ENCODE measurements at regions not wholly inside any gene's neighbourhood (a gene's known extent, or its start where the extent isn't known, plus 50 kb on each side); places are given as distances from the start of the nearest gene placed in this dataset.

- no peaks in the 10 kb centered on the region for H3K36me3 ChIP-seq
- H3K4me1 ChIP-seq: no peaks in the 10 kb centered on the region
- no peak overlapping the region for H3K4me3 ChIP-seq
- no peaks in the 10 kb centered on the region for H3K27me3 ChIP-seq
- TF ChIP-seq POLR2AphosphoS5 (IDR thresholded peaks at IDR 0.05) (no peak), EP300 (IDR thresholded peaks at IDR 0.05) (no peak), POLR2A (IDR thresholded peaks at IDR 0.05) (no peak)
- TF ChIP-seq, protein P1, sequence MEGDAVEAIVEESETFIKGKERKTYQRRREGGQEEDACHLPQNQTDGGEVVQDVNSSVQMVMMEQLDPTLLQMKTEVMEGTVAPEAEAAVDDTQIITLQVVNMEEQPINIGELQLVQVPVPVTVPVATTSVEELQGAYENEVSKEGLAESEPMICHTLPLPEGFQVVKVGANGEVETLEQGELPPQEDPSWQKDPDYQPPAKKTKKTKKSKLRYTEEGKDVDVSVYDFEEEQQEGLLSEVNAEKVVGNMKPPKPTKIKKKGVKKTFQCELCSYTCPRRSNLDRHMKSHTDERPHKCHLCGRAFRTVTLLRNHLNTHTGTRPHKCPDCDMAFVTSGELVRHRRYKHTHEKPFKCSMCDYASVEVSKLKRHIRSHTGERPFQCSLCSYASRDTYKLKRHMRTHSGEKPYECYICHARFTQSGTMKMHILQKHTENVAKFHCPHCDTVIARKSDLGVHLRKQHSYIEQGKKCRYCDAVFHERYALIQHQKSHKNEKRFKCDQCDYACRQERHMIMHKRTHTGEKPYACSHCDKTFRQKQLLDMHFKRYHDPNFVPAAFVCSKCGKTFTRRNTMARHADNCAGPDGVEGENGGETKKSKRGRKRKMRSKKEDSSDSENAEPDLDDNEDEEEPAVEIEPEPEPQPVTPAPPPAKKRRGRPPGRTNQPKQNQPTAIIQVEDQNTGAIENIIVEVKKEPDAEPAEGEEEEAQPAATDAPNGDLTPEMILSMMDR (IDR thresholded peaks at IDR 0.05): no peak
- no peak overlapping the region for H3K27ac ChIP-seq
- ATAC-seq: no peak
- peaks cover 0 to 15% (median 0%) of the 10 kb centered on the region in 3 donors for H3K9me3 ChIP-seq
Observed at GRCh38 chr2:65595630-65596029, 163.2 kb upstream of the SPRED2 start.

DNA sequence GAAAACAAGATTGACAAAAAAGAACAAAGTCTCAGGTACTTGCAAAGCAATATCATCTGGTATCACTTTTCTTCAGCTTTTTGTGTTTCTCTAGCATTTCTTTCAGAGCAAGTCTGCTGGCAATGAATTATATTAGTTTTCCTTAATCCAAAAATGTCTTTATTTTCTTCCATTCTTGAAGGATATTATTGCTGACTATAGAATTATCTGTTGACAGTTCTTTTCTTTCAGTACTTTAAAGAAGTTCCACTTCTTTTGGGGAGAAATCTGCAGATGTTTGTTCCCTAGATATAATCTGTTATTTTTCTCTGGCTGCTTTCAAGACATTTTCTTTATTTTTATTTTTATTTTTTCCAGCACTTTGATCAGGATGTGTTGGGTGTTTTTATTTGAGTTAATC, 161.8 kb upstream of the SPRED2 start:
- H3K9me3 ChIP-seq: peaks cover 0 to 15% (median 0%) of the 10 kb centered on the region in 3 donors
- ATAC-seq: no peak
- no peaks in the 10 kb centered on the region for H3K36me3 ChIP-seq
- no peaks in the 10 kb centered on the region for H3K27me3 ChIP-seq
- TF ChIP-seq POLR2AphosphoS5 (IDR thresholded peaks at IDR 0.05) (no peak), EP300 (IDR thresholded peaks at IDR 0.05) (no peak), POLR2A (IDR thresholded peaks at IDR 0.05) (no peak)
- TF ChIP-seq, protein P1 (IDR thresholded peaks at IDR 0.05): no peak
- H3K4me3 ChIP-seq: no peak overlapping the region
- H3K27ac ChIP-seq: no peak overlapping the region
- H3K4me1 ChIP-seq: no peaks in the 10 kb centered on the region

DNA sequence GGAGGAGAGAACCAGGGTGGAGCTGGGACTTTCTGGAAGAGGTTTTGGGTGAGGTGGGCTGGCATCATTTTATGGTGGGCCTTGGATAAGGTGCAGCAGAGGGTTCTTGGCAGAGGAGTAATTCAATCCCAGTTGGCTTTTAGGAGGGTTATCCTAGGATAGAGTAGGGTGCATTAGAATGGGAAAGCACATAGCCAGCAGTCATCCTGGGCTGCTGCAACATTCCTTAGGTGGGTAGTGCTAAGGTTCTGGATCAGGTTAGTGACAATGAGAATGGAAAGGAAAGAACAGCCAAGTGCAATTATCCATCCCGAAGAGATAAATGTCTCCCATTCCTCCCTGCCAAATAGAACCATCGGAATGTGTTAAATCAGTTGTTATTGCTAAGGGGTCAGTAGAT, 157.3 kb upstream of the SPRED2 start:
- Histone ChIP-seq H3K27ac (no peak overlapping the region), H3K4me1 (no peaks in the 10 kb centered on the region), H3K27me3 (no peaks in the 10 kb centered on the region), H3K36me3 (no peaks in the 10 kb centered on the region), H3K9me3 (peaks cover 0 to 16% (median 0%) of the 10 kb centered on the region in 3 donors), H3K4me3 (no peak overlapping the region)
- ATAC-seq: no peak
- TF ChIP-seq POLR2A (IDR thresholded peaks at IDR 0.05) (no peak), EP300 (IDR thresholded peaks at IDR 0.05) (no peak), POLR2AphosphoS5 (IDR thresholded peaks at IDR 0.05) (no peak)
- TF ChIP-seq, protein P1 (IDR thresholded peaks at IDR 0.05): no peak
- WGBS, 2 donors (ENCODE audit: low coverage in 1 of 2): 58 to 71% methylated on average over 2 of the region's 2 CpGs

GRCh38 chr2:65587779-65588178, 155.4 kb upstream of the SPRED2 start:
- H3K9me3 ChIP-seq: peaks cover 0 to 8% (median 0%) of the 10 kb centered on the region in 3 donors
- H3K36me3 ChIP-seq: no peaks in the 10 kb centered on the region
- H3K27me3 ChIP-seq: no peaks in the 10 kb centered on the region
- 97 to 98% methylated on average over 4 of the region's 4 CpGs for WGBS, 2 donors (ENCODE audit: low coverage in 1 of 2)
- H3K4me3 ChIP-seq: no peak overlapping the region
- H3K4me1 ChIP-seq: no peaks in the 10 kb centered on the region
- no peak overlapping the region for H3K27ac ChIP-seq
- TF ChIP-seq POLR2AphosphoS5 (IDR thresholded peaks at IDR 0.05) (no peak), EP300 (IDR thresholded peaks at IDR 0.05) (no peak), POLR2A (IDR thresholded peaks at IDR 0.05) (no peak)
- no peak for ATAC-seq

GRCh38 chr2:65586516-65586915, 154.1 kb upstream of the SPRED2 start:
- Histone ChIP-seq H3K27ac (no peak overlapping the region), H3K9me3 (peaks cover 0 to 8% (median 0%) of the 10 kb centered on the region in 3 donors), H3K27me3 (no peaks in the 10 kb centered on the region), H3K4me3 (no peak overlapping the region), H3K36me3 (no peaks in the 10 kb centered on the region), H3K4me1 (no peaks in the 10 kb centered on the region)
- 63 to 73% methylated on average over 4 of the region's 4 CpGs for WGBS, 2 donors (ENCODE audit: low coverage in 1 of 2)
- no peak for ATAC-seq
- no peak for TF ChIP-seq POLR2A (IDR thresholded peaks at IDR 0.05)
- TF ChIP-seq EP300 (IDR thresholded peaks at IDR 0.05): no peak
- TF ChIP-seq, protein P1 (IDR thresholded peaks at IDR 0.05): no peak
- TF ChIP-seq POLR2AphosphoS5 (IDR thresholded peaks at IDR 0.05): no peak

Data from gastroesophageal sphincter (tissue), 4 donors.